ENCODE measurements at regions not wholly inside any gene's neighbourhood (a gene's known extent, or its start where the extent isn't known, plus 50 kb on each side); places are given as distances from the start of the nearest gene placed in this dataset.

- Histone ChIP-seq H3K18ac (ENCODE audit: low read length) (no peak overlapping the region), H3K27me3 (ENCODE audit: control insufficient read depth in 3 of 3, insufficient read depth in 3 of 3, low read depth in 1 of 3, low read length in 3 of 3) (no peaks in the 10 kb centered on the region), H2BK120ac (ENCODE audit: low read depth, low read length) (no peak overlapping the region), H3K4me3 (ENCODE audit: low read length in 2 of 2) (no peak overlapping the region), H2BK12ac (ENCODE audit: low read length) (no peak overlapping the region), H3K36me3 (replicated peaks in 1 of 2; ENCODE audit: control insufficient read depth in 2 of 2, insufficient read depth in 2 of 2, low read length in 2 of 2) (no peaks in the 10 kb centered on the region), H3K23ac (ENCODE audit: low read depth, low read length, poor library complexity) (no peak overlapping the region), H3K4me1 (ENCODE audit: control insufficient read depth in 2 of 2, insufficient read depth in 1 of 2, low read depth in 1 of 2, low read length in 2 of 2) (peaks cover 3 to 5% of the 10 kb centered on the region in 2 donors), H2BK15ac (ENCODE audit: low read length) (no peak overlapping the region), H2AK5ac (ENCODE audit: low read depth, low read length) (no peak overlapping the region), H2AFZ (ENCODE audit: low read length) (no peak overlapping the region), H4K8ac (ENCODE audit: low read depth, low read length) (no peak overlapping the region), H3K27ac (replicated peaks; ENCODE audit: low read length) (no peak overlapping the region), H3K9me3 (replicated peaks in 1 of 2; ENCODE audit: control insufficient read depth in 2 of 2, insufficient read depth in 1 of 2, low read depth in 1 of 2, low read length in 2 of 2) (no peaks in the 10 kb centered on the region), H2BK5ac (ENCODE audit: low read length) (no peak overlapping the region), H3K79me1 (ENCODE audit: low read depth, low read length) (no peaks in the 10 kb centered on the region), H3K4me2 (ENCODE audit: insufficient read depth, low read length, poor library complexity, severe bottlenecking) (no peak overlapping the region), H3K4ac (ENCODE audit: low read length) (no peak overlapping the region), H3K14ac (ENCODE audit: low read length) (no peak overlapping the region), H4K91ac (ENCODE audit: low read depth, low read length, poor library complexity) (no peak overlapping the region), H3K9ac (ENCODE audit: low read depth, low read length, poor library complexity) (no peak overlapping the region)
- WGBS, 2 donors (ENCODE audit: extremely low coverage in 2 of 2, insufficient read length in 2 of 2, insufficient replicate concordance in 1 of 2): no CpG with 5 or more reads among the region's 2 CpGs
- no peak for DNase-seq (ENCODE audit: low spot score)
Observed at GRCh38 chr19:27966390-27966816, 1246.5 kb downstream of the UQCRFS1 start.

GRCh38 chr19:27964185-27964584 is 1248.8 kb downstream of the UQCRFS1 start:
- Histone ChIP-seq H3K9ac (ENCODE audit: low read depth, low read length, poor library complexity) (no peak overlapping the region), H3K14ac (ENCODE audit: low read length) (no peak overlapping the region), H2BK15ac (ENCODE audit: low read length) (no peak overlapping the region), H3K4me2 (ENCODE audit: insufficient read depth, low read length, poor library complexity, severe bottlenecking) (no peak overlapping the region), H3K23ac (ENCODE audit: low read depth, low read length, poor library complexity) (no peak overlapping the region), H3K36me3 (replicated peaks in 1 of 2; ENCODE audit: control insufficient read depth in 2 of 2, insufficient read depth in 2 of 2, low read length in 2 of 2) (no peaks in the 10 kb centered on the region), H2BK12ac (ENCODE audit: low read length) (no peak overlapping the region), H2BK120ac (ENCODE audit: low read depth, low read length) (no peak overlapping the region), H4K91ac (ENCODE audit: low read depth, low read length, poor library complexity) (no peak overlapping the region), H2AK5ac (ENCODE audit: low read depth, low read length) (no peak overlapping the region), H4K8ac (ENCODE audit: low read depth, low read length) (no peak overlapping the region), H3K4ac (ENCODE audit: low read length) (no peak overlapping the region), H3K18ac (ENCODE audit: low read length) (no peak overlapping the region), H3K9me3 (replicated peaks in 1 of 2; ENCODE audit: control insufficient read depth in 2 of 2, insufficient read depth in 1 of 2, low read depth in 1 of 2, low read length in 2 of 2) (no peaks in the 10 kb centered on the region), H2BK5ac (ENCODE audit: low read length) (no peak overlapping the region), H3K27ac (replicated peaks; ENCODE audit: low read length) (no peak overlapping the region), H3K27me3 (ENCODE audit: control insufficient read depth in 3 of 3, insufficient read depth in 3 of 3, low read depth in 1 of 3, low read length in 3 of 3) (no peaks in the 10 kb centered on the region), H3K4me1 (ENCODE audit: control insufficient read depth in 2 of 2, insufficient read depth in 1 of 2, low read depth in 1 of 2, low read length in 2 of 2) (no peaks in the 10 kb centered on the region), H2AFZ (ENCODE audit: low read length) (no peak overlapping the region), H3K4me3 (ENCODE audit: low read length in 2 of 2) (no peak overlapping the region), H3K79me1 (ENCODE audit: low read depth, low read length) (no peaks in the 10 kb centered on the region)
- no peak for DNase-seq (ENCODE audit: low spot score)

- no peak overlapping the region for H3K27ac ChIP-seq (replicated peaks; ENCODE audit: low read length)
- H3K14ac ChIP-seq (ENCODE audit: low read length): no peak overlapping the region
- H3K36me3 ChIP-seq (replicated peaks in 1 of 2; ENCODE audit: control insufficient read depth in 2 of 2, insufficient read depth in 2 of 2, low read length in 2 of 2): no peaks in the 10 kb centered on the region
- H2BK12ac ChIP-seq (ENCODE audit: low read length): no peak overlapping the region
- H3K4ac ChIP-seq (ENCODE audit: low read length): no peak overlapping the region
- H4K91ac ChIP-seq (ENCODE audit: low read depth, low read length, poor library complexity): no peak overlapping the region
- no peaks in the 10 kb centered on the region for H3K27me3 ChIP-seq (ENCODE audit: control insufficient read depth in 3 of 3, insufficient read depth in 3 of 3, low read depth in 1 of 3, low read length in 3 of 3)
- no peaks in the 10 kb centered on the region for H3K79me1 ChIP-seq (ENCODE audit: low read depth, low read length)
- no peaks in the 10 kb centered on the region for H3K4me1 ChIP-seq (ENCODE audit: control insufficient read depth in 2 of 2, insufficient read depth in 1 of 2, low read depth in 1 of 2, low read length in 2 of 2)
- H3K18ac ChIP-seq (ENCODE audit: low read length): no peak overlapping the region
- no peaks in the 10 kb centered on the region for H3K9me3 ChIP-seq (replicated peaks in 1 of 2; ENCODE audit: control insufficient read depth in 2 of 2, insufficient read depth in 1 of 2, low read depth in 1 of 2, low read length in 2 of 2)
- no peak overlapping the region for H2AFZ ChIP-seq (ENCODE audit: low read length)
- H3K23ac ChIP-seq (ENCODE audit: low read depth, low read length, poor library complexity): no peak overlapping the region
- no peak overlapping the region for H3K9ac ChIP-seq (ENCODE audit: low read depth, low read length, poor library complexity)
- no peak overlapping the region for H2AK5ac ChIP-seq (ENCODE audit: low read depth, low read length)
- no peak overlapping the region for H3K4me2 ChIP-seq (ENCODE audit: insufficient read depth, low read length, poor library complexity, severe bottlenecking)
- H2BK15ac ChIP-seq (ENCODE audit: low read length): no peak overlapping the region
- H3K4me3 ChIP-seq (ENCODE audit: low read length in 2 of 2): no peak overlapping the region
- H2BK120ac ChIP-seq (ENCODE audit: low read depth, low read length): no peak overlapping the region
- DNase-seq (ENCODE audit: low spot score): no peak
- no CpG with 5 or more reads among the region's 3 CpGs for WGBS, 2 donors (ENCODE audit: extremely low coverage in 2 of 2, insufficient read length in 2 of 2, insufficient replicate concordance in 1 of 2)
- H2BK5ac ChIP-seq (ENCODE audit: low read length): no peak overlapping the region
- no peak overlapping the region for H4K8ac ChIP-seq (ENCODE audit: low read depth, low read length)
Observed at GRCh38 chr19:27962264-27962663, 1250.7 kb downstream of the UQCRFS1 start.

- H2BK15ac ChIP-seq (ENCODE audit: low read length): no peak overlapping the region
- WGBS, 2 donors (ENCODE audit: extremely low coverage in 2 of 2, insufficient read length in 2 of 2, insufficient replicate concordance in 1 of 2): no CpG with 5 or more reads among the region's 9 CpGs
Observed at GRCh38 chr19:27955485-27956480, 1257.2 kb downstream of the UQCRFS1 start.

More at GRCh38 chr19:27955485-27956480, 1257.2 kb downstream of the UQCRFS1 start:
- no peak overlapping the region for H3K4ac ChIP-seq (ENCODE audit: low read length)
- no peak overlapping the region for H3K23ac ChIP-seq (ENCODE audit: low read depth, low read length, poor library complexity)
- H3K79me1 ChIP-seq (ENCODE audit: low read depth, low read length): no peaks in the 10 kb centered on the region
- no peak overlapping the region for H3K4me2 ChIP-seq (ENCODE audit: insufficient read depth, low read length, poor library complexity, severe bottlenecking)
- H2AFZ ChIP-seq (ENCODE audit: low read length): peak overlapping the region; percentile 64
- H2AK5ac ChIP-seq (ENCODE audit: low read depth, low read length): no peak overlapping the region
- H3K27me3 ChIP-seq (ENCODE audit: control insufficient read depth in 3 of 3, insufficient read depth in 3 of 3, low read depth in 1 of 3, low read length in 3 of 3): peaks cover 0 to 2% (median 0%) of the 10 kb centered on the region in 3 experiments
- no peak overlapping the region for H2BK12ac ChIP-seq (ENCODE audit: low read length)
- H3K18ac ChIP-seq (ENCODE audit: low read length): no peak overlapping the region
- no peak overlapping the region for H3K27ac ChIP-seq (replicated peaks; ENCODE audit: low read length)
- H4K8ac ChIP-seq (ENCODE audit: low read depth, low read length): no peak overlapping the region
- H3K36me3 ChIP-seq (replicated peaks in 1 of 2; ENCODE audit: control insufficient read depth in 2 of 2, insufficient read depth in 2 of 2, low read length in 2 of 2): no peaks in the 10 kb centered on the region
- no peak overlapping the region for H3K14ac ChIP-seq (ENCODE audit: low read length)
- H3K9me3 ChIP-seq (replicated peaks in 1 of 2; ENCODE audit: control insufficient read depth in 2 of 2, insufficient read depth in 1 of 2, low read depth in 1 of 2, low read length in 2 of 2): no peaks in the 10 kb centered on the region
- H3K9ac ChIP-seq (ENCODE audit: low read depth, low read length, poor library complexity): no peak overlapping the region
- DNase-seq (ENCODE audit: low spot score): no peak
- H2BK5ac ChIP-seq (ENCODE audit: low read length): no peak overlapping the region
- no peak overlapping the region for H3K4me3 ChIP-seq (ENCODE audit: low read length in 2 of 2)
- no peaks in the 10 kb centered on the region for H3K4me1 ChIP-seq (ENCODE audit: control insufficient read depth in 2 of 2, insufficient read depth in 1 of 2, low read depth in 1 of 2, low read length in 2 of 2)
- no peak overlapping the region for H4K91ac ChIP-seq (ENCODE audit: low read depth, low read length, poor library complexity)
- no peak overlapping the region for H2BK120ac ChIP-seq (ENCODE audit: low read depth, low read length)

Measured in neuronal stem cell (in vitro differentiated cells).